SK-N-SH treated with all-trans-retinoic acid at 6 μM for 48 hours (cell line): ENCODE measurements at regions not wholly inside any gene's neighbourhood (a gene's known extent, or its start where the extent isn't known, plus 50 kb on each side); places are given as distances from the start of the nearest gene placed in this dataset.

Source experiments
- ATAC-seq: fragments of 200-7000 bp; cut with Tn5 transposase; 3 replicates; pipeline ENCODE4 v1.9.1; 2020; ENCODE audit warnings: mild to moderate bottlenecking, moderate library complexity
- ARNTL ChIP-seq: fragments of 450-650 bp; formaldehyde crosslinking; IDR thresholded peaks from 2 replicates; pipeline ENCODE4 v1.5.0; 2020; ENCODE audit warnings: low read depth, mild to moderate bottlenecking, moderate library complexity, borderline replicate concordance
- BACH2 ChIP-seq: fragments of 250-450 bp; sonication (Bioruptor Pico); IDR thresholded peaks from 2 replicates; pipeline ENCODE4 v1.9.0; 2021; ENCODE audit warnings: mild to moderate bottlenecking, borderline replicate concordance
- CSDC2 ChIP-seq: fragments of 250-450 bp; sonication (Bioruptor Pico); IDR thresholded peaks from 2 replicates; pipeline ENCODE4 v1.5.0; 2020; ENCODE audit warnings: mild to moderate bottlenecking, moderate library complexity
- ESRRG ChIP-seq: fragments of 250-450 bp; sonication (Bioruptor Pico); IDR thresholded peaks from 2 replicates; pipeline ENCODE4 v1.6.1; 2021; ENCODE audit warnings: mild to moderate bottlenecking
- GLIS3 ChIP-seq: fragments of 250-450 bp; sonication (Bioruptor Pico); IDR thresholded peaks from 2 replicates; pipeline ENCODE4 v1.5.0; 2020; ENCODE audit warnings: mild to moderate bottlenecking, moderate library complexity
- OSR1 ChIP-seq: fragments of 250-450 bp; sonication (Bioruptor Pico); IDR thresholded peaks from 2 replicates; pipeline ENCODE4 v1.8.0; 2022; ENCODE audit warnings: moderate library complexity, mild to moderate bottlenecking, inconsistent platforms
- PPARA ChIP-seq: fragments of 250-450 bp; sonication (Bioruptor Pico); IDR thresholded peaks from 2 replicates; pipeline ENCODE4 v1.5.0; 2020; ENCODE audit warnings: mild to moderate bottlenecking, borderline replicate concordance
- RARB ChIP-seq: fragments of 250-450 bp; sonication (Bioruptor Pico); IDR thresholded peaks from 2 replicates; pipeline ENCODE4 v1.8.0; 2021; ENCODE audit warnings: mild to moderate bottlenecking, moderate library complexity
- SNAI2 ChIP-seq: fragments of 250-450 bp; sonication (Bioruptor Pico); IDR thresholded peaks from 2 replicates; pipeline ENCODE4 v1.5.0; 2020; ENCODE audit warnings: mild to moderate bottlenecking, moderate library complexity
- TCF4 ChIP-seq: fragments of 250-450 bp; sonication (Bioruptor Pico); IDR thresholded peaks from 2 replicates; pipeline ENCODE4 v1.8.0; 2021; ENCODE audit warnings: mild to moderate bottlenecking, moderate library complexity, borderline replicate concordance
- TOX ChIP-seq: fragments of 250-450 bp; sonication (Bioruptor Pico); IDR thresholded peaks from 2 replicates; pipeline ENCODE4 v1.8.0; 2021; ENCODE audit warnings: mild to moderate bottlenecking, moderate library complexity, borderline replicate concordance
- ZC3H10 ChIP-seq: fragments of 250-450 bp; sonication (Bioruptor Pico); IDR thresholded peaks from 2 replicates; pipeline ENCODE4 v1.5.1; 2021; ENCODE audit warnings: mild to moderate bottlenecking, moderate library complexity
- ZFP30 ChIP-seq: fragments of 450-650 bp; formaldehyde crosslinking; IDR thresholded peaks from 2 replicates; pipeline ENCODE4 v1.5.0; 2022; ENCODE audit warnings: mild to moderate bottlenecking, moderate library complexity
- ZNF565 ChIP-seq: fragments of 450-650 bp; formaldehyde crosslinking; conservative IDR thresholded peaks from 2 replicates; pipeline ENCODE4 v1.5.0; 2020; ENCODE audit warnings: low read depth, mild to moderate bottlenecking, moderate library complexity
- ZNF70 ChIP-seq: fragments of 450-650 bp; formaldehyde crosslinking; IDR thresholded peaks from 2 replicates; pipeline ENCODE4 v1.5.0; 2020; ENCODE audit warnings: mild to moderate bottlenecking, moderate library complexity
- ZNF8 ChIP-seq: fragments of 450-650 bp; formaldehyde crosslinking; IDR thresholded peaks from 2 replicates; pipeline ENCODE4 v1.5.0; 2020; ENCODE audit warnings: mild to moderate bottlenecking, moderate library complexity
- TF ChIP-seq, protein P1 (sequence below): fragments of 250-450 bp; sonication (Bioruptor Pico); IDR thresholded peaks from 2 replicates; pipeline ENCODE4 v1.5.0; 2020; ENCODE audit warnings: mild to moderate bottlenecking, moderate library complexity
- TF ChIP-seq, protein P2 (sequence below): fragments of 250-450 bp; sonication (Bioruptor Pico); IDR thresholded peaks from 2 replicates; pipeline ENCODE4 v1.8.0; 2020; ENCODE audit warnings: mild to moderate bottlenecking, moderate library complexity, borderline replicate concordance
- TF ChIP-seq, protein P3 (sequence below): fragments of 250-450 bp; sonication (Bioruptor Pico); IDR thresholded peaks from 2 replicates; pipeline ENCODE4 v1.5.1; 2020; ENCODE audit warnings: low read depth, mild to moderate bottlenecking, moderate library complexity
- TF ChIP-seq, protein P4 (sequence below): fragments of 250-450 bp; sonication (Bioruptor Pico); IDR thresholded peaks from 2 replicates; pipeline ENCODE4 v1.5.1; 2021; ENCODE audit warnings: mild to moderate bottlenecking, moderate library complexity
- TF ChIP-seq, protein P5 (sequence below): fragments of 250-450 bp; sonication (Bioruptor Pico); IDR thresholded peaks from 2 replicates; pipeline ENCODE4 v1.8.0; 2021; ENCODE audit warnings: low read depth, mild to moderate bottlenecking, moderate library complexity, borderline replicate concordance

DNA sequence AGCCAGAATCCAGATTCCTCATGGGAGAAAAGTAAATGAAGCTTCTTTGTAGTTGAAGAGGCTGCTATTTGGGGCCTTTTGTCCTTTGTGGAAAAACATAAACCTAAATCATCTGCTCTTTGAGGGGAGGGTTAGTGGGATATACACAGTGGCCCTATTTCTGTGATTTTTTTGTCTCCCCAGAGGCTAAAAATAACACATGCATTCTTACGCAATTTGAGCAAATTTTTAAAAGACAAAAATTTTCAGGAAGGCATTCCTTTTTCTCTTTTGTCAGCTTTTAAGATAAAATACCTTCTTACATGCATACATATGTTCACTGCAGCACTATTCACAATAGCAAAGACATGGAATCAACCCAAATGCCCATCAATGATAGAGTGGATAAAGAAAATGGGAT is 165.5 kb downstream of the AXIN2 start:
- ATAC-seq = no peak
- TF ChIP-seq ZNF8 (CRISPR knock-in tag) (no peak), BACH2 (CRISPR knock-in tag) (no peak), TOX (CRISPR knock-in tag) (no peak), ARNTL (CRISPR knock-in tag) (no peak), ZC3H10 (no peak), ZNF565 (CRISPR knock-in tag) (no peak), RARB (CRISPR knock-in tag) (no peak), ZFP30 (CRISPR knock-in tag) (no peak), TCF4 (CRISPR knock-in tag) (no peak), PPARA (no peak), GLIS3 (CRISPR knock-in tag) (no peak), CSDC2 (CRISPR knock-in tag) (no peak), SNAI2 (CRISPR knock-in tag) (no peak), ZNF70 (no peak), ESRRG (no peak)
- TF ChIP-seq, protein P1, sequence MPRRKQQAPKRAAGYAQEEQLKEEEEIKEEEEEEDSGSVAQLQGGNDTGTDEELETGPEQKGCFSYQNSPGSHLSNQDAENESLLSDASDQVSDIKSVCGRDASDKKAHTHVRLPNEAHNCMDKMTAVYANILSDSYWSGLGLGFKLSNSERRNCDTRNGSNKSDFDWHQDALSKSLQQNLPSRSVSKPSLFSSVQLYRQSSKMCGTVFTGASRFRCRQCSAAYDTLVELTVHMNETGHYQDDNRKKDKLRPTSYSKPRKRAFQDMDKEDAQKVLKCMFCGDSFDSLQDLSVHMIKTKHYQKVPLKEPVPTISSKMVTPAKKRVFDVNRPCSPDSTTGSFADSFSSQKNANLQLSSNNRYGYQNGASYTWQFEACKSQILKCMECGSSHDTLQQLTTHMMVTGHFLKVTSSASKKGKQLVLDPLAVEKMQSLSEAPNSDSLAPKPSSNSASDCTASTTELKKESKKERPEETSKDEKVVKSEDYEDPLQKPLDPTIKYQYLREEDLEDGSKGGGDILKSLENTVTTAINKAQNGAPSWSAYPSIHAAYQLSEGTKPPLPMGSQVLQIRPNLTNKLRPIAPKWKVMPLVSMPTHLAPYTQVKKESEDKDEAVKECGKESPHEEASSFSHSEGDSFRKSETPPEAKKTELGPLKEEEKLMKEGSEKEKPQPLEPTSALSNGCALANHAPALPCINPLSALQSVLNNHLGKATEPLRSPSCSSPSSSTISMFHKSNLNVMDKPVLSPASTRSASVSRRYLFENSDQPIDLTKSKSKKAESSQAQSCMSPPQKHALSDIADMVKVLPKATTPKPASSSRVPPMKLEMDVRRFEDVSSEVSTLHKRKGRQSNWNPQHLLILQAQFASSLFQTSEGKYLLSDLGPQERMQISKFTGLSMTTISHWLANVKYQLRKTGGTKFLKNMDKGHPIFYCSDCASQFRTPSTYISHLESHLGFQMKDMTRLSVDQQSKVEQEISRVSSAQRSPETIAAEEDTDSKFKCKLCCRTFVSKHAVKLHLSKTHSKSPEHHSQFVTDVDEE (CRISPR knock-in tag) = no peak
- TF ChIP-seq, protein P2, sequence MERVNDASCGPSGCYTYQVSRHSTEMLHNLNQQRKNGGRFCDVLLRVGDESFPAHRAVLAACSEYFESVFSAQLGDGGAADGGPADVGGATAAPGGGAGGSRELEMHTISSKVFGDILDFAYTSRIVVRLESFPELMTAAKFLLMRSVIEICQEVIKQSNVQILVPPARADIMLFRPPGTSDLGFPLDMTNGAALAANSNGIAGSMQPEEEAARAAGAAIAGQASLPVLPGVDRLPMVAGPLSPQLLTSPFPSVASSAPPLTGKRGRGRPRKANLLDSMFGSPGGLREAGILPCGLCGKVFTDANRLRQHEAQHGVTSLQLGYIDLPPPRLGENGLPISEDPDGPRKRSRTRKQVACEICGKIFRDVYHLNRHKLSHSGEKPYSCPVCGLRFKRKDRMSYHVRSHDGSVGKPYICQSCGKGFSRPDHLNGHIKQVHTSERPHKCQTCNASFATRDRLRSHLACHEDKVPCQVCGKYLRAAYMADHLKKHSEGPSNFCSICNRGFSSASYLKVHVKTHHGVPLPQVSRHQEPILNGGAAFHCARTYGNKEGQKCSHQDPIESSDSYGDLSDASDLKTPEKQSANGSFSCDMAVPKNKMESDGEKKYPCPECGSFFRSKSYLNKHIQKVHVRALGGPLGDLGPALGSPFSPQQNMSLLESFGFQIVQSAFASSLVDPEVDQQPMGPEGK (CRISPR knock-in tag) = no peak
- TF ChIP-seq, protein P3, sequence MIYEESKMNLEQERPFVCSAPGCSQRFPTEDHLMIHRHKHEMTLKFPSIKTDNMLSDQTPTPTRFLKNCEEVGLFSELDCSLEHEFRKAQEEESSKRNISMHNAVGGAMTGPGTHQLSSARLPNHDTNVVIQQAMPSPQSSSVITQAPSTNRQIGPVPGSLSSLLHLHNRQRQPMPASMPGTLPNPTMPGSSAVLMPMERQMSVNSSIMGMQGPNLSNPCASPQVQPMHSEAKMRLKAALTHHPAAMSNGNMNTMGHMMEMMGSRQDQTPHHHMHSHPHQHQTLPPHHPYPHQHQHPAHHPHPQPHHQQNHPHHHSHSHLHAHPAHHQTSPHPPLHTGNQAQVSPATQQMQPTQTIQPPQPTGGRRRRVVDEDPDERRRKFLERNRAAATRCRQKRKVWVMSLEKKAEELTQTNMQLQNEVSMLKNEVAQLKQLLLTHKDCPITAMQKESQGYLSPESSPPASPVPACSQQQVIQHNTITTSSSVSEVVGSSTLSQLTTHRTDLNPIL (CRISPR knock-in tag) = no peak
- TF ChIP-seq, protein P4, sequence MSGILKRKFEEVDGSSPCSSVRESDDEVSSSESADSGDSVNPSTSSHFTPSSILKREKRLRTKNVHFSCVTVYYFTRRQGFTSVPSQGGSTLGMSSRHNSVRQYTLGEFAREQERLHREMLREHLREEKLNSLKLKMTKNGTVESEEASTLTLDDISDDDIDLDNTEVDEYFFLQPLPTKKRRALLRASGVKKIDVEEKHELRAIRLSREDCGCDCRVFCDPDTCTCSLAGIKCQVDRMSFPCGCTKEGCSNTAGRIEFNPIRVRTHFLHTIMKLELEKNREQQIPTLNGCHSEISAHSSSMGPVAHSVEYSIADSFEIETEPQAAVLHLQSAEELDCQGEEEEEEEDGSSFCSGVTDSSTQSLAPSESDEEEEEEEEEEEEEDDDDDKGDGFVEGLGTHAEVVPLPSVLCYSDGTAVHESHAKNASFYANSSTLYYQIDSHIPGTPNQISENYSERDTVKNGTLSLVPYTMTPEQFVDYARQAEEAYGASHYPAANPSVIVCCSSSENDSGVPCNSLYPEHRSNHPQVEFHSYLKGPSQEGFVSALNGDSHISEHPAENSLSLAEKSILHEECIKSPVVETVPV (CRISPR knock-in tag) = no peak
- TF ChIP-seq, protein P5, sequence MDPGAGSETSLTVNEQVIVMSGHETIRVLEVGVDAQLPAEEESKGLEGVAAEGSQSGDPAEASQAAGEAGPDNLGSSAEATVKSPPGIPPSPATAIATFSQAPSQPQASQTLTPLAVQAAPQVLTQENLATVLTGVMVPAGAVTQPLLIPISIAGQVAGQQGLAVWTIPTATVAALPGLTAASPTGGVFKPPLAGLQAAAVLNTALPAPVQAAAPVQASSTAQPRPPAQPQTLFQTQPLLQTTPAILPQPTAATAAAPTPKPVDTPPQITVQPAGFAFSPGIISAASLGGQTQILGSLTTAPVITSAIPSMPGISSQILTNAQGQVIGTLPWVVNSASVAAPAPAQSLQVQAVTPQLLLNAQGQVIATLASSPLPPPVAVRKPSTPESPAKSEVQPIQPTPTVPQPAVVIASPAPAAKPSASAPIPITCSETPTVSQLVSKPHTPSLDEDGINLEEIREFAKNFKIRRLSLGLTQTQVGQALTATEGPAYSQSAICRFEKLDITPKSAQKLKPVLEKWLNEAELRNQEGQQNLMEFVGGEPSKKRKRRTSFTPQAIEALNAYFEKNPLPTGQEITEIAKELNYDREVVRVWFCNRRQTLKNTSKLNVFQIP (CRISPR knock-in tag) = no peak

DNA sequence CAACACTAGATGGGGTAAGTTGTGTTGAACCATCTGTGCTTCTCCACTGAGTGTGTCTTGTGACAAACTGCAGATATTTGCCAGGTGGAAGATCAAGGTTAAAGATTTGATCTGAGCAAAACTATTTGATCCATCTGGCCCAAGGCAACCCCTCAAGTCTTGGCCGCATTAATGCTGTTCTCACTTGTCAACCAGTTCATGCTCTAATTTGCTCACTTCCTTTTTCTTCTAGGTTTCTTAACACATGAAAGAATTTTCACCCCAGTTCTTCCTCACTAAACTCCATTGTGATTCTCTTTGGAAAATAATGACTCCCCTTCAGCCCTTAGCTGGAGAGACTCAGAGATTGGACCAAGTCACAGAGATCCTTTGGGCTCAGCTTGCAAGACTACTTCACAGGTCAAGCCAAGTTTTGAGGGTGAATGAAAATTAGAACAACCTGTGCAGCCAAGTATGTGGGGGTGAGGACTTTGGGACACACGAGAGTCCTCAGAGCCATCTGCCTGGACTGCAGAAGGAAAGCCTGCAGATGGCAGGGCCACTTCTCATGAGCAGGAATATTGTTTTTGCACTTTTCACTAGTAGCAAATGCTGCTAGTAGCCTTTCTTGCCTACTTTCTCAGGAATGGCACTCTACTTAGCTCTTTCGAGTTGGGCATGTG is 166.5 kb downstream of the AXIN2 start:
- ATAC-seq = no peak
- TF ChIP-seq, protein P2 (CRISPR knock-in tag) = no peak
- TF ChIP-seq ZNF70 = no peak
- TF ChIP-seq ZC3H10 = no peak
- TF ChIP-seq PPARA = no peak
- no peak for TF ChIP-seq SNAI2 (CRISPR knock-in tag)
- TF ChIP-seq, protein P3 (CRISPR knock-in tag) = no peak
- TF ChIP-seq, protein P4 (CRISPR knock-in tag) = no peak
- TF ChIP-seq, protein P5 (CRISPR knock-in tag) = no peak
- no peak for TF ChIP-seq ZFP30 (CRISPR knock-in tag)
- TF ChIP-seq OSR1 (CRISPR knock-in tag) = no peak
- no peak for TF ChIP-seq GLIS3 (CRISPR knock-in tag)
- no peak for TF ChIP-seq ZNF8 (CRISPR knock-in tag)
- TF ChIP-seq CSDC2 (CRISPR knock-in tag) = no peak
- TF ChIP-seq, all 23 proteins: peak for 0
